IMR-90 (cell line): ENCODE measurements at regions not wholly inside any gene's neighbourhood (a gene's known extent, or its start where the extent isn't known, plus 50 kb on each side); places are given as distances from the start of the nearest gene placed in this dataset.

Source experiments
- ATAC-seq: fragments of 200-7000 bp; cut with Tn5 transposase; 2 replicates; pipeline ENCODE4 v1.9.1; 2020; ENCODE audit warnings: low read depth, mild to moderate bottlenecking, moderate library complexity
- BruUV-seq: library from RNA; stranded (reverse); fragments of 400-500 nt; replicated peaks from 2 replicates; lab custom pipeline; 2021; lab: Mats Ljungman, UMichigan
- CTCF ChIA-PET: fragments of 300-600 bp; formaldehyde crosslinking; extraction: SDS; loops from one replicate; lab custom pipeline; 2021; ENCODE audit warnings: antibody characterized with exemption; lab: Yijun Ruan, JAX
- POLR2A ChIA-PET: fragments of 300-600 bp; sonication (Branson Sonifier 250); formaldehyde crosslinking; loops from one replicate; lab custom pipeline; 2022; ENCODE audit warnings: antibody characterized with exemption; ENCODE audit not compliant: unreplicated experiment; lab: Charles Lee
- DNase-seq: peaks from one replicate; pipeline ENCODE4 v3.0.0; 2013
- H2AFZ ChIP-seq: replicated peaks from 2 replicates; pipeline ENCODE3; 2013; ENCODE audit warnings: low read length, mild to moderate bottlenecking; ENCODE audit not compliant: poor library complexity
- H2AK5ac ChIP-seq: 2 replicates; pipeline ENCODE4 v1.6.1; 2013; ENCODE audit warnings: low read depth, low read length, inconsistent platforms
- H2AK9ac ChIP-seq: replicated peaks from 2 replicates; pipeline ENCODE3; 2013; ENCODE audit warnings: mild to moderate bottlenecking, low read depth, low read length, moderate library complexity; ENCODE audit not compliant: poor library complexity
- H2BK120ac ChIP-seq: 2 replicates; pipeline ENCODE4 v1.6.1; 2013; ENCODE audit warnings: low read depth, low read length, inconsistent platforms
- H2BK15ac ChIP-seq: 3 replicates; pipeline ENCODE4 v1.6.1; 2013; ENCODE audit warnings: low read depth, low read length, inconsistent platforms
- H2BK20ac ChIP-seq: 2 replicates; pipeline ENCODE4 v1.6.1; 2013; ENCODE audit warnings: low read depth, mild to moderate bottlenecking, inconsistent platforms, low read length, moderate library complexity
- H2BK5ac ChIP-seq: 2 replicates; pipeline ENCODE4 v1.6.1; 2013; ENCODE audit warnings: mild to moderate bottlenecking, low read depth, low read length, inconsistent platforms; ENCODE audit not compliant: poor library complexity, severe bottlenecking
- H3K14ac ChIP-seq: replicated peaks from 2 replicates; pipeline ENCODE4 v1.6.1; 2013; ENCODE audit warnings: low read depth, low read length, inconsistent platforms
- H3K18ac ChIP-seq: 2 replicates; pipeline ENCODE4 v1.6.1; 2013; ENCODE audit warnings: low read depth, low read length, control low read depth
- H3K23ac ChIP-seq: 2 replicates; pipeline ENCODE4 v1.6.1; 2013; ENCODE audit warnings: low read depth, low read length, inconsistent platforms
- H3K27ac ChIP-seq: 2 replicates; pipeline ENCODE4 v1.5.1; 2013; ENCODE audit warnings: mild to moderate bottlenecking, control low read depth, low read length; ENCODE audit not compliant: insufficient read depth
- H3K27me3 ChIP-seq: 2 replicates; pipeline ENCODE4 v1.6.1; 2013; ENCODE audit warnings: low read length; ENCODE audit not compliant: control insufficient read depth, insufficient read depth
- H3K36me3 ChIP-seq: 2 replicates; pipeline ENCODE4 v1.6.1; 2013; ENCODE audit warnings: low read length, mixed read lengths; ENCODE audit not compliant: control insufficient read depth, insufficient read depth
- H3K4ac ChIP-seq: 2 replicates; pipeline ENCODE4 v1.6.1; 2013; ENCODE audit warnings: low read depth, low read length, inconsistent platforms
- H3K4me1 ChIP-seq: 2 replicates; pipeline ENCODE4 v1.6.1; 2013; ENCODE audit warnings: low read length, mixed read lengths; ENCODE audit not compliant: control insufficient read depth, insufficient read depth
- H3K4me2 ChIP-seq: 2 replicates; pipeline ENCODE4 v1.6.1; 2013; ENCODE audit warnings: low read depth, mild to moderate bottlenecking, control low read depth, low read length, moderate library complexity
- H3K4me3 ChIP-seq: 2 replicates; pipeline ENCODE4 v1.5.1; 2013; ENCODE audit warnings: low read depth, mild to moderate bottlenecking, control low read depth, low read length, moderate library complexity; ENCODE audit not compliant: insufficient read depth
- H3K56ac ChIP-seq: 2 replicates; pipeline ENCODE4 v1.6.1; 2013; ENCODE audit warnings: low read length, inconsistent platforms; ENCODE audit not compliant: insufficient read depth; ENCODE audit errors: extremely low read depth
- H3K79me1 ChIP-seq, 2 experiments: 2 replicates each; pipeline ENCODE4 v1.6.1; 2013; ENCODE audit warnings: low read length in 2 of 2, inconsistent platforms in 1 of 2, low read depth in 1 of 2
- H3K9ac ChIP-seq: 2 replicates; pipeline ENCODE4 v1.6.1; 2013; ENCODE audit warnings: low read depth, low read length, control low read depth
- H3K9me1 ChIP-seq: 2 replicates; pipeline ENCODE4 v1.6.1; 2013; ENCODE audit warnings: low read length, inconsistent platforms; ENCODE audit not compliant: insufficient read depth
- H3K9me3 ChIP-seq: 2 replicates; pipeline ENCODE4 v1.6.1; 2013; ENCODE audit warnings: low read length; ENCODE audit not compliant: control insufficient read depth, insufficient read depth
- H4K20me1 ChIP-seq: 2 replicates; pipeline ENCODE4 v1.6.1; 2013; ENCODE audit warnings: low read length, inconsistent platforms; ENCODE audit not compliant: insufficient read depth
- H4K5ac ChIP-seq: 2 replicates; pipeline ENCODE4 v1.6.1; 2013; ENCODE audit warnings: mild to moderate bottlenecking, low read depth, low read length, control low read depth
- H4K8ac ChIP-seq, 2 experiments: 2 replicates each; pipeline ENCODE4 v1.6.1; 2013; ENCODE audit warnings: low read depth in 2 of 2, low read length in 2 of 2, control low read depth in 1 of 2, inconsistent platforms in 1 of 2
- H4K91ac ChIP-seq: 2 replicates; pipeline ENCODE4 v1.6.1; 2013; ENCODE audit warnings: low read depth, low read length, inconsistent platforms; ENCODE audit not compliant: insufficient read depth
- BHLHE40 ChIP-seq: fragments of 150-350 bp; IDR thresholded peaks from 2 replicates; pipeline ENCODE4 v1.6.1; 2016; ENCODE audit warnings: mild to moderate bottlenecking, low read depth, low read length
- CHD1 ChIP-seq: IDR thresholded peaks from 2 replicates; pipeline ENCODE4 v1.6.1; 2012; ENCODE audit warnings: low read depth, low read length, improper control_type of control experiment
- MAFK ChIP-seq: IDR thresholded peaks from 2 replicates; pipeline ENCODE4 v1.6.1; 2012; ENCODE audit warnings: low read depth, low read length, improper control_type of control experiment
- MXI1 ChIP-seq: IDR thresholded peaks from 2 replicates; pipeline ENCODE4 v1.6.1; 2012; ENCODE audit warnings: low read depth, mild to moderate bottlenecking, low read length, moderate library complexity, borderline replicate concordance
- RCOR1 ChIP-seq: IDR thresholded peaks from 2 replicates; pipeline ENCODE4 v1.6.1; 2012; ENCODE audit warnings: mild to moderate bottlenecking, low read length, improper control_type of control experiment; ENCODE audit not compliant: insufficient replicate concordance
- SMC3 ChIP-seq: fragments of 150-350 bp; IDR thresholded peaks from 2 replicates; pipeline ENCODE4 v1.6.1; 2016; ENCODE audit warnings: low read depth, mild to moderate bottlenecking, antibody characterized with exemption, low read length, moderate library complexity
- dilution Hi-C: fragments of 300-500 bp; cut with HindIII; formaldehyde crosslinking; loops from one replicate; pipeline ENCODE4 v1.14.3; 2018; ENCODE audit warnings: low sequenced_read_pairs; ENCODE audit not compliant: unreplicated experiment
- in situ Hi-C: fragments of 300-500 bp; cut with MboI; formaldehyde crosslinking; loops from 3 replicates; pipeline ENCODE4 v1.14.3; 2019; ENCODE audit warnings: low sequenced_read_pairs, inconsistent platforms, mixed read lengths
- intact Hi-C: fragments of 100-400 bp; cut with micrococcal nuclease; formaldehyde crosslinking; loops from 2 replicates; pipeline ENCODE4 v1.10.0; 2022
- TF ChIP-seq, protein P1 (sequence below): fragments of 150-350 bp; IDR thresholded peaks from 2 replicates; pipeline ENCODE4 v1.6.1; 2016; ENCODE audit warnings: low read depth, mild to moderate bottlenecking, low read length, moderate library complexity, borderline replicate concordance
- TF ChIP-seq, protein P2 (sequence below): conservative IDR thresholded peaks from 2 replicates; pipeline ENCODE4 v1.5.1; 2012; ENCODE audit warnings: mild to moderate bottlenecking, low read depth, low read length, improper control_type of control experiment

- Histone ChIP-seq H3K9me3 (peaks cover 10% of the 10 kb centered on the region; the same call in 1 of the 2 replicates), H4K20me1 (no peaks in the 10 kb centered on the region)
Observed at GRCh38 chr5:43815497-43815896, 212.5 kb downstream of the NNT start.

More at GRCh38 chr5:43815497-43815896, 212.5 kb downstream of the NNT start:
- H3K79me1 ChIP-seq = no peaks in the 10 kb centered on the region
- no TSS peak for BruUV-seq
- no peak overlapping the region for H2BK15ac ChIP-seq
- H4K5ac ChIP-seq = no peak overlapping the region
- in situ Hi-C loops = no loop called here
- H3K4ac ChIP-seq = no peak overlapping the region
- no peak overlapping the region for H2AK5ac ChIP-seq
- H2AK9ac ChIP-seq = no peak overlapping the region
- H4K8ac ChIP-seq = no peak overlapping the region
- DNase-seq (no peak), ATAC-seq (no peak)
- H2AFZ ChIP-seq = no peak overlapping the region
- no peak overlapping the region for H3K14ac ChIP-seq
- H3K23ac ChIP-seq = no peak overlapping the region
- no peak overlapping the region for H3K4me2 ChIP-seq
- ChIA-PET POLR2A (no interaction called here), CTCF (no interaction called here)
- H3K4me1 ChIP-seq = no peaks in the 10 kb centered on the region
- dilution Hi-C loops = no loop called here
- no peak overlapping the region for H2BK20ac ChIP-seq
- TF ChIP-seq MAFK (no peak), SMC3 (no peak), MXI1 (no peak), RCOR1 (no peak), CHD1 (no peak), BHLHE40 (no peak)
- TF ChIP-seq, protein P1, sequence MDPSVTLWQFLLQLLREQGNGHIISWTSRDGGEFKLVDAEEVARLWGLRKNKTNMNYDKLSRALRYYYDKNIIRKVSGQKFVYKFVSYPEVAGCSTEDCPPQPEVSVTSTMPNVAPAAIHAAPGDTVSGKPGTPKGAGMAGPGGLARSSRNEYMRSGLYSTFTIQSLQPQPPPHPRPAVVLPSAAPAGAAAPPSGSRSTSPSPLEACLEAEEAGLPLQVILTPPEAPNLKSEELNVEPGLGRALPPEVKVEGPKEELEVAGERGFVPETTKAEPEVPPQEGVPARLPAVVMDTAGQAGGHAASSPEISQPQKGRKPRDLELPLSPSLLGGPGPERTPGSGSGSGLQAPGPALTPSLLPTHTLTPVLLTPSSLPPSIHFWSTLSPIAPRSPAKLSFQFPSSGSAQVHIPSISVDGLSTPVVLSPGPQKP = no peak
- TF ChIP-seq, protein P2, sequence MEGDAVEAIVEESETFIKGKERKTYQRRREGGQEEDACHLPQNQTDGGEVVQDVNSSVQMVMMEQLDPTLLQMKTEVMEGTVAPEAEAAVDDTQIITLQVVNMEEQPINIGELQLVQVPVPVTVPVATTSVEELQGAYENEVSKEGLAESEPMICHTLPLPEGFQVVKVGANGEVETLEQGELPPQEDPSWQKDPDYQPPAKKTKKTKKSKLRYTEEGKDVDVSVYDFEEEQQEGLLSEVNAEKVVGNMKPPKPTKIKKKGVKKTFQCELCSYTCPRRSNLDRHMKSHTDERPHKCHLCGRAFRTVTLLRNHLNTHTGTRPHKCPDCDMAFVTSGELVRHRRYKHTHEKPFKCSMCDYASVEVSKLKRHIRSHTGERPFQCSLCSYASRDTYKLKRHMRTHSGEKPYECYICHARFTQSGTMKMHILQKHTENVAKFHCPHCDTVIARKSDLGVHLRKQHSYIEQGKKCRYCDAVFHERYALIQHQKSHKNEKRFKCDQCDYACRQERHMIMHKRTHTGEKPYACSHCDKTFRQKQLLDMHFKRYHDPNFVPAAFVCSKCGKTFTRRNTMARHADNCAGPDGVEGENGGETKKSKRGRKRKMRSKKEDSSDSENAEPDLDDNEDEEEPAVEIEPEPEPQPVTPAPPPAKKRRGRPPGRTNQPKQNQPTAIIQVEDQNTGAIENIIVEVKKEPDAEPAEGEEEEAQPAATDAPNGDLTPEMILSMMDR = no peak
- H3K27me3 ChIP-seq = no peaks in the 10 kb centered on the region
- no peak overlapping the region for H3K4me3 ChIP-seq
- no peak overlapping the region for H3K27ac ChIP-seq
- no peak overlapping the region for H4K91ac ChIP-seq
- no peak overlapping the region for H3K56ac ChIP-seq
- H2BK120ac ChIP-seq = no peak overlapping the region
- intact Hi-C loops = no loop called here
- no peak overlapping the region for H3K18ac ChIP-seq
- no peak overlapping the region for H3K9ac ChIP-seq
- H3K36me3 ChIP-seq = no peaks in the 10 kb centered on the region
- no peaks in the 10 kb centered on the region for H3K9me1 ChIP-seq
- no peak overlapping the region for H2BK5ac ChIP-seq
